GM23338 (cell line): ENCODE measurements at regions not wholly inside any gene's neighbourhood (a gene's known extent, or its start where the extent isn't known, plus 50 kb on each side); places are given as distances from the start of the nearest gene placed in this dataset.
A peak's percentile ranks its signal among the peaks of the same experiment; 100 is the strongest.

Experiments used
- POLR2AphosphoS5 ChIP-seq: IDR thresholded peaks from 2 replicates; pipeline ENCODE4 v1.6.1; 2016; ENCODE audit warnings: antibody characterized with exemption, low read depth
- TF ChIP-seq, protein P1 (sequence below), 2 experiments: fragments of 200-600 bp in 1 of 2; sonication (generic) in 1 of 2; conservative IDR thresholded peaks; 2 replicates each; pipeline versions ENCODE4 v1.5.1 to v1.6.1; 2016 to 2017; ENCODE audit warnings: antibody characterized with exemption in 2 of 2, low read depth in 2 of 2, mild to moderate bottlenecking in 2 of 2, moderate library complexity in 1 of 2

GRCh38 chr9:129481810-129482511 is 138.9 kb downstream of the C9orf50 start:
- TF ChIP-seq, protein P1, sequence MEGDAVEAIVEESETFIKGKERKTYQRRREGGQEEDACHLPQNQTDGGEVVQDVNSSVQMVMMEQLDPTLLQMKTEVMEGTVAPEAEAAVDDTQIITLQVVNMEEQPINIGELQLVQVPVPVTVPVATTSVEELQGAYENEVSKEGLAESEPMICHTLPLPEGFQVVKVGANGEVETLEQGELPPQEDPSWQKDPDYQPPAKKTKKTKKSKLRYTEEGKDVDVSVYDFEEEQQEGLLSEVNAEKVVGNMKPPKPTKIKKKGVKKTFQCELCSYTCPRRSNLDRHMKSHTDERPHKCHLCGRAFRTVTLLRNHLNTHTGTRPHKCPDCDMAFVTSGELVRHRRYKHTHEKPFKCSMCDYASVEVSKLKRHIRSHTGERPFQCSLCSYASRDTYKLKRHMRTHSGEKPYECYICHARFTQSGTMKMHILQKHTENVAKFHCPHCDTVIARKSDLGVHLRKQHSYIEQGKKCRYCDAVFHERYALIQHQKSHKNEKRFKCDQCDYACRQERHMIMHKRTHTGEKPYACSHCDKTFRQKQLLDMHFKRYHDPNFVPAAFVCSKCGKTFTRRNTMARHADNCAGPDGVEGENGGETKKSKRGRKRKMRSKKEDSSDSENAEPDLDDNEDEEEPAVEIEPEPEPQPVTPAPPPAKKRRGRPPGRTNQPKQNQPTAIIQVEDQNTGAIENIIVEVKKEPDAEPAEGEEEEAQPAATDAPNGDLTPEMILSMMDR (conservative IDR thresholded peaks at IDR 0.05; ENCODE audit: low read depth in 2 of 2): peak in 1 of 2 experiments; percentile 58; a peak in 3 of 4 replicates
- no peak for TF ChIP-seq POLR2AphosphoS5
